SJCRH30 (cell line): ENCODE measurements at regions not wholly inside any gene's neighbourhood (a gene's known extent, or its start where the extent isn't known, plus 50 kb on each side); places are given as distances from the start of the nearest gene placed in this dataset.
A peak's percentile ranks its signal among the peaks of the same experiment; 100 is the strongest.

Experiments used
- DNase-seq, 2 experiments: peaks; one replicate each; pipeline ENCODE4 v3.0.0-alpha.2; 2015 to 2020
- H3K27ac ChIP-seq: fragments of 250-450 bp; sonication (Bioruptor Pico); 2 replicates; pipeline ENCODE4 v1.5.1; 2020; ENCODE audit warnings: mild to moderate bottlenecking, moderate library complexity
- H3K27me3 ChIP-seq: fragments of 250-450 bp; sonication (Bioruptor Pico); 2 replicates; pipeline ENCODE4 v1.5.1; 2020; ENCODE audit warnings: mild to moderate bottlenecking, moderate library complexity
- H3K36me3 ChIP-seq: fragments of 250-450 bp; sonication (Bioruptor Pico); 2 replicates; pipeline ENCODE4 v1.5.1; 2020; ENCODE audit warnings: mild to moderate bottlenecking, moderate library complexity
- H3K4me1 ChIP-seq: fragments of 250-450 bp; sonication (Bioruptor Pico); 2 replicates; pipeline ENCODE4 v1.5.1; 2020; ENCODE audit warnings: mild to moderate bottlenecking, moderate library complexity
- H3K4me3 ChIP-seq: fragments of 250-450 bp; sonication (Bioruptor Pico); 2 replicates; pipeline ENCODE4 v1.5.1; 2020; ENCODE audit warnings: mild to moderate bottlenecking, moderate library complexity
- H3K9me3 ChIP-seq: fragments of 250-450 bp; sonication (Bioruptor Pico); replicated peaks from 2 replicates; pipeline ENCODE4 v1.5.1; 2020; ENCODE audit warnings: mild to moderate bottlenecking, moderate library complexity

DNA sequence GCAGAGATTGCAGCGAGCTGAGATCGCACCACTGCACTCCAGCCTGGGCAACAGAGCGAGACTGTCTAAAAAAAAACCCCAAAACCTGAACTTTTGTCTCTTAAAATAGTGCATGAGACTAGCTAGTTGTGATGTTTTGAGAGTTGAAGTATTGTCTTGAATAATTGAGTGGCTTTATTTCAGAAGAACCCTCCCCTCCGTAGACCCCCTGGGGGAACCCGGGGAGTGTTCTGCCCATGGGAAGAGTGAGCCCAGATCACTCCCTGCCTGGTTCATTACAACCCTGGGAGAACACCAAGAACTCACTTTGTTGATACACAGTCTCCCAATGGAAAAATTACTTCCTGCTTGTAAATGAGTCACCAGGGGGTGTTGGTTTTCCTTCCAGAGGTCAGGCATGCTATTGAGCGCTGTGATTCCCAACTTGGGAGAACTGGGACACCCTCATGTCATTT is 65.3 kb upstream of the SHISA3 start:
- H3K9me3 ChIP-seq = no peaks in the 10 kb centered on the region
- DNase-seq = no peak
- no peak overlapping the region for H3K27ac ChIP-seq

DNA sequence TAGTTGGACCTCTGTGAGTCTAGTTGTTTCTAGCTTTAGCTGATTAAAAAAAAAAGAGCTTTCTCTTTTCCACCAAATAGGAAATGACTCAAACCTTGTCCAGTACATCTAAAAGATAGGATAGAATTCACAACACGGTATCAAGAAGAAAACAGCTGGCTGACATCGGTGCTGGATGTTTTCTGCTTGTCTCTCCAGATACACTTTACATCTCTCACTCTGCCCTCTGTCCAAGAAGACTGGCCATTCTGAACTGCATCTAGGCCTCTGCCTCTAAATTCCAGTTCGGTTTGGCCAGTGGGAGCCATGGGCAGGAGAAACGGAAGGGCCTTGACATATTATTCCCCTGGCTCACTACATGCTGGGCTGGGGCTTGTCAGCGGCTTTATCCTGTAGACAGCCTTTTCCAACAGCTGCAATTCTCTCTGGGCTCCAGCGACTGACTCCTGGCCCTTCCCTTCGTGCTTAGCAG is 57.3 kb upstream of the SHISA3 start:
- DNase-seq = peak; percentile 17 to 49
- Histone ChIP-seq H3K4me1 (no peaks in the 10 kb centered on the region; the same call in 1 of the 2 replicates), H3K27me3 (no peaks in the 10 kb centered on the region), H3K4me3 (no peak overlapping the region), H3K36me3 (no peaks in the 10 kb centered on the region), H3K27ac (no peak overlapping the region), H3K9me3 (0 out of 2 replicates have a peak, but pooled peaks cover 3% of the 10 kb centered on the region)

More for the DNA sequence above, 65.3 kb upstream of the SHISA3 start:
- Histone ChIP-seq H3K4me3 (no peak overlapping the region), H3K4me1 (no peaks in the 10 kb centered on the region), H3K27me3 (0 out of 2 replicates have a peak, but pooled peaks cover 2% of the 10 kb centered on the region), H3K36me3 (no peaks in the 10 kb centered on the region)

DNA sequence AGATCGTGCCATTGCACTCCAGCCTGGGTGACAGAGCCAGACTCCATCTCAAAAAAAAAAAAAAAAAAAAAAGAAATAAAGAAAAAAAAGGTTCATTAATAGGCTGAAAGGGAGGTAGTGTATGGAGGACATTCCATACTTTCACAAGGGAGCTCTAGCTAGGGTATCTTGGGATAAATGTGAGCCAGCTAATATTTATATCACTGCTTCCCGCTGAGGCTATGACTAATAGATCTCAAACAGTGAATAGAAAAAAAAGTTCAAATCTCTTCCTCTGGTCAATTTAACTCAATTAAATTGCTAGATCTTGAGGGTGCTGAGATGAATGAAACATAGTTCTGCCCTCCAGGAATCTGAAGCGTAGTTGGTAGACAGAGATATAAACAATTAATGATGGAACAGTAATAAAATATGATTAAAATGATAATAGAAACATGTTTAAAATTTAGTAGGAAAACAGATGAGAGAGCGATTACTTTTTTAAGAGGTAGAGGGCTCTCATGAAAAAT is 55.7 kb upstream of the SHISA3 start:
- no peak overlapping the region for H3K4me3 ChIP-seq
- no peak for DNase-seq
- H3K36me3 ChIP-seq = no peaks in the 10 kb centered on the region
- no peak overlapping the region for H3K27ac ChIP-seq
- H3K4me1 ChIP-seq = no peaks in the 10 kb centered on the region; the same call in 1 of the 2 replicates
- H3K27me3 ChIP-seq = 0 out of 2 replicates have a peak, but pooled peaks cover under 1% of the 10 kb centered on the region
- H3K9me3 ChIP-seq = 0 out of 2 replicates have a peak, but pooled peaks cover 3% of the 10 kb centered on the region

DNA sequence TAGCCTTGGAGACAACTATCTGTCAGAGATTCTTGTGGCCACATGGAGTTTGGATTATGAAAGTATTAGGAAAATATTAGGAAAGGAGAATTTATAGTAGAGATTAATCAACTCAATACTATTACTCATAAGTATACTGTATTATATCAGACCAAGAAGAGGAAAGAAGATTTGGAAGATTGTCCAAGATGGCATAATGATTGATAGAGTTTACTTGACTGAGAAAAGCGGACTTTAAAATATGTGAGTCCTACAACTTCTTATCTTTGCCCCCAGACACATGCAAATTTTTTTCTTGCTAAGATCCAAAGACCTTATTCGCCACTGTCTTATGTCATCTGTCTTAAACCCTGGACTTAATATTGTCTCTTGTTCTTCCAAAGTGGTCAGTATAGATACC is 54.8 kb upstream of the SHISA3 start:
- H3K4me1 ChIP-seq = no peaks in the 10 kb centered on the region; the same call in 1 of the 2 replicates
- no peak overlapping the region for H3K27ac ChIP-seq
- H3K27me3 ChIP-seq = 0 out of 2 replicates have a peak, but pooled peaks cover 3% of the 10 kb centered on the region
- H3K36me3 ChIP-seq = no peaks in the 10 kb centered on the region
- no peak for DNase-seq
- H3K9me3 ChIP-seq = 0 out of 2 replicates have a peak, but pooled peaks cover 3% of the 10 kb centered on the region
- no peak overlapping the region for H3K4me3 ChIP-seq

DNA sequence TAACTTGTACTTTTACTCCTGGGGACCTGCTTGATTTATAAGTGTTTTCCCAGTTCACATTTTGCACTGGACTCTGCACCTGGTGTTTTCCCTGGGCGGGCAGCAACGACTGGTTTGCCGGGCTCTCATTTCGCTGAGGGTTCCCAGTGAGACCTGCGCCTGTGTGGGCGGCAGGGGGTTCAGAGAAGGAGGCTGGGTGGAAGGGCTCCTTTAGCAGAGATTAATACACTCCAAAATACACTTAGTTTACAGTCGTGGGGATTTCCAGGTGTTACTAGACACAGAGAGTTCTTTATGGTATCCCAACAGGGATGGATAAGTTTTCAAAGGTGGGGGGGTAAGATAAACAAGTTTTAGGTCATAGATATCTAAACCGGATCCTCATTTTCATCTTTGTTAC is 53.0 kb upstream of the SHISA3 start:
- Histone ChIP-seq H3K36me3 (no peaks in the 10 kb centered on the region), H3K27ac (no peak overlapping the region), H3K9me3 (no peaks in the 10 kb centered on the region), H3K27me3 (peaks cover 9% of the 10 kb centered on the region; the same call in 1 of the 2 replicates), H3K4me1 (no peaks in the 10 kb centered on the region; the same call in 1 of the 2 replicates), H3K4me3 (no peak overlapping the region)
- no peak for DNase-seq

DNA sequence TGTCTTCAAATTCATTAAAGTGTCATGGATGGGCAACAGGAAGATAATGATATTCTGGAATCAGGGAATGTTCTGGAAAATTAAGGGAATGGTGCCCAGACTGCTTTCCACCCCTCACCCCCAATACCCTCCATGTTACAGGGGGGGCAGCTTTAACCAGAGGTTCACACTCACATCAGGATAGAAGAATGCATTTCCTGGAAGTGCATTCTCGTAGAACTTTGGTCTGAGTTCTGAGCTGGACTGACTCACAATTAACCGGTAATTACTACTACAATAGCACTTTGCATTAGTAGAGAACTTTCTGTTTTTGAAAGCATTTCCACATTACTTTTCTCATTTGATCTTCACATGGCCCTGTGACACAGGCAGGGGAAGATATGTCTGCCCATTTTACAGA is 52.5 kb upstream of the SHISA3 start:
- H3K27ac ChIP-seq = no peak overlapping the region
- DNase-seq = no peak
- no peaks in the 10 kb centered on the region; the same call in 1 of the 2 replicates for H3K4me1 ChIP-seq
- H3K36me3 ChIP-seq = no peaks in the 10 kb centered on the region
- no peak overlapping the region for H3K4me3 ChIP-seq
- H3K9me3 ChIP-seq = no peaks in the 10 kb centered on the region
- H3K27me3 ChIP-seq = peaks cover 9% of the 10 kb centered on the region; the same call in 1 of the 2 replicates

DNA sequence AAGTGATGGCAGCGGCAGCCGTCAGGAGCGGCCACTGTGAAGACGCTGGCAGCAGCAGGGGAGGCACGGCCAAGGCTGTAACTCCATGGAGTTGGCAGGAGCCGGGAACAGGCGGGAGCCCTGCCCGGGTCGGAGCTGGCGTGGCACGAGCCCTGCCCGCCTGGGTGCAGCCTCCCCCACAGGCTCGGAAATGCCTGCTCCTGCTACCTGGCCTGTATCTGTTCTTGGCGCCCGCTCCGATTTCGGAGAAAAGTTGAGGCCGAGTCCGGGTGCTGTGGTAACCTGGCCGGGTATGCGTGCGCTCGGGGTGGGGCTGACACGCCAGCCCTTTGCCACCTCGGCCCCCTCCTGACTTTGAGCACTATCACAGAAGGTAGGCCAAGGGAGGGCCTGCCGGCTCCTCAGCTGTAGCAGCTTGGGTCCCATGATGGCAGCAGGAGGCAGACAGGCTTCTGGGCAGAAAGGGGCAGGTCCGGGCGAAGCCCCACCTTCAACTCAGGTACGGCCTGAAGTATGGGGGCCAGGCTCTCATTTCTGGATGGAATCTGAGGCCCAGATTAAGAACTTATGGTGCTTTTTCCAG is 51.2 kb upstream of the SHISA3 start:
- H3K27me3 ChIP-seq = peaks cover 9% of the 10 kb centered on the region; the same call in 1 of the 2 replicates
- H3K27ac ChIP-seq = no peak overlapping the region
- DNase-seq = no peak
- no peaks in the 10 kb centered on the region for H3K4me1 ChIP-seq
- no peak overlapping the region for H3K4me3 ChIP-seq
- H3K36me3 ChIP-seq = no peaks in the 10 kb centered on the region
- H3K9me3 ChIP-seq = no peaks in the 10 kb centered on the region

DNA sequence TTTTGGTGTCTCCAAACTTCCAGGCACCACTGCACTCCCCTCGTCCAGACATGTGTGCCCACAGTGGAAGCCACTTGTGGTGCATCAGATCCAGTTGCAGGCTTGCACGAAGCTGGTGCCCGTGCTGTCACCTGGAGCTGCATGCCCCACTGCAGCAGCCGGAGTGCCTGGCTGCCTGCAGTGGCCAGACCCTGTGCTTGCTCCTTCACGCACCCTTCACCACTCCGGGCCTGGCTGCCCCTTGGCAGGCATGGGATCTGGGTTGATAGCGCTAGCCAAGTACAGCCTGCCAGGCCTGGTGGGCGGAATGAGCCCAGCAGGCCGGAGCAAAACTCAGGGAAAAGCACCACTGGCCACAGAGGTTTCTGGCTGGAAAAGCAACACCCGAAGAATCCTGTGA is 50.2 kb upstream of the SHISA3 start:
- H3K9me3 ChIP-seq = no peaks in the 10 kb centered on the region
- no peaks in the 10 kb centered on the region for H3K36me3 ChIP-seq
- no peak for DNase-seq
- no peaks in the 10 kb centered on the region for H3K4me1 ChIP-seq
- no peak overlapping the region for H3K4me3 ChIP-seq
- no peak overlapping the region for H3K27ac ChIP-seq
- peaks cover 9% of the 10 kb centered on the region; the same call in 1 of the 2 replicates for H3K27me3 ChIP-seq
